ENCODE measurements at regions not wholly inside any gene's neighbourhood (a gene's known extent, or its start where the extent isn't known, plus 50 kb on each side); places are given as distances from the start of the nearest gene placed in this dataset.

- no TSS peak for BruUV-seq (replicated peaks)
- intact Hi-C loops (cut with micrococcal nuclease; ENCODE audit: unreplicated experiment) (no loop called here), in situ Hi-C loops (cut with HindIII; ENCODE audit: low pct_unique_long_range_greater_than_20kb, low sequenced_read_pairs) (no loop called here)
- Histone ChIP-seq H3K36me3 (ENCODE audit: control insufficient read depth, insufficient read depth, low read length) (no peaks in the 10 kb centered on the region), H3K27ac (ENCODE audit: low read length) (no peak overlapping the region), H3K4me1 (ENCODE audit: control insufficient read depth, insufficient read depth, low read length) (no peaks in the 10 kb centered on the region), H3K27me3 (ENCODE audit: control insufficient read depth, insufficient read depth, low read length) (no peaks in the 10 kb centered on the region), H3K4me3 (ENCODE audit: low read depth in 2 of 2, low read length in 2 of 2) (no peak overlapping the region), H3K9me3 (ENCODE audit: control insufficient read depth, insufficient read depth, low read depth, low read length) (no peaks in the 10 kb centered on the region)
- POLR2A ChIA-PET, result no interaction called here
- DNase-seq (ENCODE audit: low read depth, low spot score), result no peak
- no peak for TF ChIP-seq POLR2AphosphoS5 (IDR thresholded peaks at IDR 0.05; ENCODE audit: low read depth, low read length)
- no peak for TF ChIP-seq SIN3A (IDR thresholded peaks at IDR 0.05; ENCODE audit: borderline replicate concordance, insufficient read depth, low read depth, low read length)
- TF ChIP-seq REST (IDR thresholded peaks at IDR 0.05; ENCODE audit: insufficient read depth in 1 of 2, low read depth in 2 of 2, low read length in 1 of 2), result no peak
- no peak for TF ChIP-seq CTCF (IDR thresholded peaks at IDR 0.05)
- TF ChIP-seq TCF7L2 (IDR thresholded peaks at IDR 0.05; ENCODE audit: low read depth, low read length), result no peak
- CTCF ChIA-PET, result no interaction called here
- no peak for ATAC-seq
Observed at GRCh38 chr6:119844387-119844786, 494.8 kb upstream of the MAN1A1 start.

- Histone ChIP-seq H3K27ac (ENCODE audit: low read length) (no peak overlapping the region), H3K4me1 (ENCODE audit: control insufficient read depth, insufficient read depth, low read length) (no peaks in the 10 kb centered on the region), H3K4me3 (ENCODE audit: low read depth in 2 of 2, low read length in 2 of 2) (no peak overlapping the region), H3K9me3 (ENCODE audit: control insufficient read depth, insufficient read depth, low read depth, low read length) (no peaks in the 10 kb centered on the region), H3K27me3 (ENCODE audit: control insufficient read depth, insufficient read depth, low read length) (no peaks in the 10 kb centered on the region), H3K36me3 (ENCODE audit: control insufficient read depth, insufficient read depth, low read length) (no peaks in the 10 kb centered on the region)
- in situ Hi-C loops (cut with HindIII; ENCODE audit: low pct_unique_long_range_greater_than_20kb, low sequenced_read_pairs), result no loop called here
- ATAC-seq (no peak), DNase-seq (ENCODE audit: low read depth, low spot score) (no peak)
- intact Hi-C loops (cut with micrococcal nuclease; ENCODE audit: unreplicated experiment), result no loop called here
- no TSS peak for BruUV-seq (replicated peaks)
- TF ChIP-seq REST (IDR thresholded peaks at IDR 0.05; ENCODE audit: insufficient read depth in 1 of 2, low read depth in 2 of 2, low read length in 1 of 2) (no peak), CTCF (IDR thresholded peaks at IDR 0.05) (no peak), POLR2AphosphoS5 (IDR thresholded peaks at IDR 0.05; ENCODE audit: low read depth, low read length) (no peak), SIN3A (IDR thresholded peaks at IDR 0.05; ENCODE audit: borderline replicate concordance, insufficient read depth, low read depth, low read length) (no peak), TCF7L2 (IDR thresholded peaks at IDR 0.05; ENCODE audit: low read depth, low read length) (no peak)
- CTCF ChIA-PET, result no interaction called here
- POLR2A ChIA-PET, result interaction anchor here (0.7 kb wide), 1 partner anchor 117 kb away, joined by 5 read pairs; no protein-coding TSS in a partner anchor
Observed at GRCh38 chr6:119842191-119842590, 492.6 kb upstream of the MAN1A1 start.
